CD4-positive, alpha-beta memory T cell (primary cell): ENCODE measurements at regions not wholly inside any gene's neighbourhood (a gene's known extent, or its start where the extent isn't known, plus 50 kb on each side); places are given as distances from the start of the nearest gene placed in this dataset.

Source experiments
- CTCF ChIA-PET: fragments of 350-600 bp; sonication (Branson Sonifier 250); formaldehyde crosslinking; loops from one replicate; lab custom pipeline; 2021; ENCODE audit warnings: inconsistent platforms; ENCODE audit not compliant: partially characterized antibody; lab: Charles Lee
- POLR2A ChIA-PET: fragments of 350-600 bp; sonication (Branson Sonifier 250); formaldehyde crosslinking; loops from one replicate; lab custom pipeline; 2021; ENCODE audit not compliant: partially characterized antibody; lab: Charles Lee
- DNase-seq, 5 donors: peaks; one replicate each; pipeline versions ENCODE4 v3.0.0 to v3.0.0-alpha.2; 2020 to 2022; ENCODE audit warnings: mixed read lengths in 1 of 5
- H3K27ac ChIP-seq: one replicate; pipeline ENCODE4 v1.7.0; 2013; ENCODE audit warnings: low read depth, low read length
- H3K27me3 ChIP-seq: 2 replicates; pipeline ENCODE4 v1.7.0; 2013; ENCODE audit warnings: mild to moderate bottlenecking, low read length, moderate library complexity; ENCODE audit not compliant: insufficient read depth
- H3K36me3 ChIP-seq: 2 replicates; pipeline ENCODE4 v1.7.0; 2013; ENCODE audit warnings: mild to moderate bottlenecking, low read length, moderate library complexity; ENCODE audit not compliant: insufficient read depth
- H3K4me1 ChIP-seq: 2 replicates; pipeline ENCODE4 v1.7.0; 2013; ENCODE audit warnings: mild to moderate bottlenecking, low read length, moderate library complexity; ENCODE audit not compliant: insufficient read depth
- H3K4me3 ChIP-seq, 2 donors: one replicate each; pipeline ENCODE4 v1.7.0; 2013; ENCODE audit warnings: low read length in 2 of 2, mild to moderate bottlenecking in 1 of 2
- H3K9me3 ChIP-seq, 2 donors: one replicate each; pipeline ENCODE4 v1.7.0; 2013; ENCODE audit warnings: low read length in 2 of 2, control low read depth in 1 of 2; ENCODE audit not compliant: control insufficient read depth in 1 of 2
- H3K27ac Mint-ChIP-seq, 7 donors: one replicate each; pipeline ENCODE4 v1.8.0; 2020 to 2021; ENCODE audit warnings: mixed read lengths in 7 of 7, mild to moderate bottlenecking in 6 of 7, inconsistent platforms in 3 of 7, moderate library complexity in 3 of 7
- H3K27me3 Mint-ChIP-seq, 2 donors: one replicate each; pipeline ENCODE4 v1.8.0; 2020 to 2021; ENCODE audit warnings: mixed read lengths in 2 of 2
- H3K36me3 Mint-ChIP-seq, 2 donors: one replicate each; pipeline ENCODE4 v1.8.0; 2020 to 2021; ENCODE audit warnings: mixed read lengths in 2 of 2, inconsistent platforms in 1 of 2, mild to moderate bottlenecking in 1 of 2
- H3K4me1 Mint-ChIP-seq, 4 donors: one replicate each; pipeline ENCODE4 v1.8.0; 2020 to 2021; ENCODE audit warnings: mixed read lengths in 4 of 4, mild to moderate bottlenecking in 1 of 4
- H3K4me3 Mint-ChIP-seq, 8 donors: one replicate each; pipeline ENCODE4 v1.8.0; 2020 to 2021; ENCODE audit warnings: mixed read lengths in 8 of 8, mild to moderate bottlenecking in 7 of 8, moderate library complexity in 6 of 8, inconsistent platforms in 3 of 8
- H3K9me3 Mint-ChIP-seq, 8 donors: one replicate each; pipeline ENCODE4 v1.8.0; 2020 to 2021; ENCODE audit warnings: mixed read lengths in 8 of 8, mild to moderate bottlenecking in 5 of 8, inconsistent platforms in 3 of 8, moderate library complexity in 1 of 8
- intact Hi-C: fragments of 100-400 bp; cut with micrococcal nuclease; formaldehyde crosslinking; loops from one replicate; pipeline ENCODE4 v1.15.1; 2023

DNA sequence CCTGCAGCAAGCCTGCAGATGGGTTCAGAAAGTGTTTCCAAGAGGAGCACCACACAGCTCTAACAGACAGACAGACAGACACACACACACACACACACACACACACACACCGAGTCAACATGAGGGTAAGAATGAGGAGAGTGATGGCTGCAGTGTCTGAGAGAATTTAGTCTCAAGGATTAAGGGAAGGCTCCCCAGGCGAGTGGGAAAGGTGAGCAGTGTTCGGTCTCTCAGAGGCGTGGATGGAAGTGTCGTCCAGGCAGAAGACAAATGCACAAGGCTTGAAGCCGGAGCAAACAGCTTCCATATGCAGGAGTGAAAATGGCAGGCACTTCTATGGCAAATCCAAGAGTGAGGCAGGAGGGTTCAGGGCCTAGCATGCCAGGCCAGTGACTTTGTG, 770.1 kb downstream of the KCNJ18 start:
- H3K36me3 Mint-ChIP-seq = peaks cover 0 to 4% of the 10 kb centered on the region in 2 donors
- peaks cover 7 to 48% (median 18%) of the 10 kb centered on the region in 8 donors for H3K9me3 Mint-ChIP-seq
- H3K27ac ChIP-seq = no peak overlapping the region
- CTCF ChIA-PET = no interaction called here
- no peak overlapping the region for H3K27ac Mint-ChIP-seq
- H3K27me3 Mint-ChIP-seq = no peaks in the 10 kb centered on the region
- POLR2A ChIA-PET = no interaction called here
- H3K4me3 Mint-ChIP-seq = no peak overlapping the region
- H3K27me3 ChIP-seq = no peaks in the 10 kb centered on the region
- no peak for DNase-seq
- no peaks in the 10 kb centered on the region for H3K4me1 Mint-ChIP-seq
- H3K4me3 ChIP-seq = no peak overlapping the region
- H3K9me3 ChIP-seq = no peaks in the 10 kb centered on the region
- intact Hi-C loops = no loop called here
- no peaks in the 10 kb centered on the region for H3K4me1 ChIP-seq
- H3K36me3 ChIP-seq = no peaks in the 10 kb centered on the region

DNA sequence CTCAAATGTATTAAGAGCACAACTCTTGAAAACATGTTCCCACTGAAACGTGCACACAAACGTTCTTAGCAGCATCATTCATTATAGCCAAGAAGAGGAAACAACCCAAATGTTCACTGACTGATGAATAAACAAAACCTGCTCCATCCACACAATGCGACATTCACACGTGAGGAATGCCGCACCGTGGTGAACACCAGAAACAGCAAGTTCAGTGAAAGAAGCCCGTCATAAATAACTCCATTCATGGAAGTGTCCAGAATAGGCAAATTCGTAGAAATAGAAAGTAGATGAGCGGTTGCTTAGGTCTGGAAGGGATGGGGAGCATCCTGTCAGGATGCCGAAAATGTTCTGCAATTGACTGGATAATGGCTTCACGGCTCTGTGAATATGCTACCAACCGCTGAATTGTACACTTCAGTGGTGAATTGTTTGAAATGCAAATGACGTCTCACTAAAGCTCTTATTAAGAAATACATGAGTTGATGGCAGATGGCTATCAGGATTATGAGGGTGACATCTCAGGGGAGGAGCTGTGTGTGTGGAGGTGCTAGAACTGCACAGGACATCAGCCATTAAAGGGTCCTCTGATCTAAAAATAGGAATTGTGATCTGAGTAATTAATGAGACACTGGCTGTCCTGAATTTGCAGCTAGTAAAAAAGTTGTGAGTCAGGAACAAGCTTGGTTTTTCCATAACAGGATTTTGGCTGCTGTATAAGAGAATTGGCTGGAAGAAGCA, 771.0 kb downstream of the KCNJ18 start:
- H3K9me3 Mint-ChIP-seq = peaks cover 7 to 49% (median 19%) of the 10 kb centered on the region in 8 donors
- no peak overlapping the region for H3K4me3 ChIP-seq
- no peaks in the 10 kb centered on the region for H3K36me3 ChIP-seq
- no peaks in the 10 kb centered on the region for H3K9me3 ChIP-seq
- no peaks in the 10 kb centered on the region for H3K4me1 ChIP-seq
- H3K4me1 Mint-ChIP-seq = no peaks in the 10 kb centered on the region
- CTCF ChIA-PET = no interaction called here
- POLR2A ChIA-PET = no interaction called here
- DNase-seq = no peak
- no peaks in the 10 kb centered on the region for H3K27me3 Mint-ChIP-seq
- no peak overlapping the region for H3K27ac Mint-ChIP-seq
- intact Hi-C loops = no loop called here
- peaks cover 0 to 4% of the 10 kb centered on the region in 2 donors for H3K36me3 Mint-ChIP-seq
- H3K4me3 Mint-ChIP-seq = no peak overlapping the region
- H3K27me3 ChIP-seq = no peaks in the 10 kb centered on the region
- no peak overlapping the region for H3K27ac ChIP-seq

DNA sequence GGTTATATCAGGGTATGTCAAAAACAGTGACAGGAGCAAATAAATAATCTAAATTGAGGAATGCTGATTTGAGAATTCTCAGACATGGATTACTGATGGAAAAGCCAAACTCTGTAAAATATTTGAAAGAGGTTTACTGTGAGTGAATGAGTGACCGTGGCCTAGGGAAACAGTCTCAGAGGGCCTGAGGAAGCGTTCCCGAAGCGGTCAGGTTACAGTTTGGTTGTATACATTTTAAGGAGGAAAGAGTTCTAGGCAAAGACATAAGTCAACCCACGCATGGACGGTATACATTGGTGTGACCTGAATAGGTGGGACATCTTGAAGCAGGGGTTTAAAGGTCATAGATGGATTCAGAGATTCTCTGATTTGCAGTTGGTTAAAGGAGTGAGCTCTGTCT, 771.7 kb downstream of the KCNJ18 start:
- Histone ChIP-seq H3K36me3 (no peaks in the 10 kb centered on the region), H3K27ac (no peak overlapping the region), H3K4me1 (no peaks in the 10 kb centered on the region), H3K4me3 (no peak overlapping the region), H3K9me3 (no peaks in the 10 kb centered on the region), H3K27me3 (no peaks in the 10 kb centered on the region)
- CTCF ChIA-PET = no interaction called here
- intact Hi-C loops = no loop called here
- Mint-ChIP-seq H3K9me3 (peaks cover 8 to 51% (median 18%) of the 10 kb centered on the region in 8 donors), H3K27ac (peak overlapping the region in 1 of 7 donors; percentile 33), H3K27me3 (no peaks in the 10 kb centered on the region), H3K4me1 (no peaks in the 10 kb centered on the region), H3K36me3 (peaks cover 0 to 4% of the 10 kb centered on the region in 2 donors), H3K4me3 (no peak overlapping the region)
- POLR2A ChIA-PET = no interaction called here
- DNase-seq = no peak

DNA sequence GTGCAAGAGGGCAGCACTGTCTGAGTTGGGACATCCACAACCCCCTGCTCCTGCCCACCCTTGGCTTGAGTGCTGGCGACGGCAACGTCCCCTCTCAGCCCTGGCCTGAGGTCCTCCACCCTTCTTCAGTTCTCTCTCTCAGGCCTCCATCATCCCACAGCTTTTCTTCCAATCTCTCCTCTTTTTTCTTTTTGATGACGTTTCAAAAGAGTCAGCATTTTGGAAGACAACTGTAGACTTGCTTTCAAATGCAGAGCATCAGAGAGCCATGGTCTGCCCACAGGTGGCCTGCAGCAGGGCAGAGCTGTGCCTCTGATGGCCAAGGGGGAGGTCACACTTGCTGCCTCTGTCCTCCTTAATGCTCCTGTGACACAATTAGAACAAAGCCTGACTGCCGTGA, 775.4 kb downstream of the KCNJ18 start:
- no peaks in the 10 kb centered on the region for H3K4me1 Mint-ChIP-seq
- POLR2A ChIA-PET = no interaction called here
- Histone ChIP-seq H3K27me3 (no peaks in the 10 kb centered on the region), H3K9me3 (no peaks in the 10 kb centered on the region), H3K4me1 (no peaks in the 10 kb centered on the region), H3K27ac (no peak overlapping the region), H3K4me3 (no peak overlapping the region), H3K36me3 (no peaks in the 10 kb centered on the region)
- H3K36me3 Mint-ChIP-seq = no peaks in the 10 kb centered on the region
- H3K27ac Mint-ChIP-seq = no peak overlapping the region
- no peak overlapping the region for H3K4me3 Mint-ChIP-seq
- CTCF ChIA-PET = no interaction called here
- no peak for DNase-seq
- peaks cover 10 to 47% (median 16%) of the 10 kb centered on the region in 8 donors for H3K9me3 Mint-ChIP-seq
- H3K27me3 Mint-ChIP-seq = no peaks in the 10 kb centered on the region
- intact Hi-C loops = no loop called here

DNA sequence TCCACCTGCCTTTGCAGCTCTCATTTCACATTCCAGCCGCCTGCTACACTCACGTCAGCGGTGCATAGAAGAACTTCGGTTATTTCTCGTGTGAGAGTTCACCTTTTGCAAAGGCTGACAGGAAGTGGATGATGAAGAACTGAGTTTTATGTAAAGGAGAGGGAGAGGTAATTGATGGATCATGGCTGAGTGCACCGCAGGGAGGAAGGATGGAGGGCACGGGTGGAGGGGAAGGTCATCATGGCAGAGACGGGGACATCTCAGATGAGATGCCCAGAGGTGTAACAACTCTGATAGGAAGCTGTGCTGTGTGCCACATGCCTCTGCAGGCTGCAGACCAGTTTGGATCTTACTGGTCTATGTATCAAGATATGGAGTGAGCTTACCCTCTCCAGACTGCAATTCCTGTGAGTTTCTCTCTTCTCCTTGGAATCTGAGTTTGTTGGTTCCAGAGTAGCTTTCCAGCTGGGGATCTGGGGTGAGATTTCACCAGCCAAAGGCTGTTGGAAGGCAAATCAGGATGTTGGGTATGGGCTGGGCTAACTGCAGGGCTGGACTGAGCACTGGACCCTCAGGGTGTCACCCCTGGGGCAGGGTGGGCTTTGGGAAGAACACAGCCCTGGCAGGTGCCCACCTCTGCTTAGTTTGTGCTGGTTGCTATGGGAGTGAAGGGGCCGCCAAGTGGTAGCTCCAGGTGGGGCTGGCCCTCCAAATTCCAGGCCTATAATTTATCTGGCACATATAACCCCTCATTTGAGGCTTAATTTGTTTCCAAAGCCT, 777.0 kb downstream of the KCNJ18 start:
- Mint-ChIP-seq H3K27me3 (no peaks in the 10 kb centered on the region), H3K4me3 (no peak overlapping the region), H3K9me3 (peaks cover 5 to 36% (median 15%) of the 10 kb centered on the region in 8 donors), H3K4me1 (no peaks in the 10 kb centered on the region), H3K36me3 (no peaks in the 10 kb centered on the region), H3K27ac (no peak overlapping the region)
- H3K9me3 ChIP-seq = no peaks in the 10 kb centered on the region
- DNase-seq = no peak
- intact Hi-C loops = no loop called here
- no peak overlapping the region for H3K27ac ChIP-seq
- H3K36me3 ChIP-seq = no peaks in the 10 kb centered on the region
- ChIA-PET POLR2A (no interaction called here), CTCF (no interaction called here)
- H3K4me3 ChIP-seq = no peak overlapping the region
- no peaks in the 10 kb centered on the region for H3K27me3 ChIP-seq
- no peaks in the 10 kb centered on the region for H3K4me1 ChIP-seq

DNA sequence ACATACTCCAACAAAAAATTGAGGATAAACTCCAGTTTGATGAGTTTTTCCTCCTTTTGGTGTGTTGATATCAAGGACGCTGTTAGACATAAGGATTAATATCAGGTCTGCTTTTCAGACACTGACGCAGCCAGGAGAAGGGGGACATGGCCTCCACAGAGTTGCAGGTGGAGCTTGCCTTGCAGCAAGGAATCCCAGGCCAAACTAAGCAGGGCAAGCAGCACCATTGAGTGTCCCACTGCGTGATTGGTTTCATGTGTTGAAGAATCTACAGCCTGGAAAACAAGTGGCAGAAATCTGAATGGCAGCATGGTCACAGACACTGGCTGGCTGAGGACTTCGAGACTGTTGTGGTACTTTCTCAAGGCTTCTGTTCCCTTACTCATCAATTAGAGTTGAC, 777.6 kb downstream of the KCNJ18 start:
- H3K9me3 ChIP-seq = no peaks in the 10 kb centered on the region
- H3K27ac ChIP-seq = no peak overlapping the region
- H3K36me3 Mint-ChIP-seq = no peaks in the 10 kb centered on the region
- no peaks in the 10 kb centered on the region for H3K36me3 ChIP-seq
- CTCF ChIA-PET = no interaction called here
- H3K27ac Mint-ChIP-seq = no peak overlapping the region
- no peak for DNase-seq
- POLR2A ChIA-PET = no interaction called here
- intact Hi-C loops = no loop called here
- no peak overlapping the region for H3K4me3 ChIP-seq
- no peak overlapping the region for H3K4me3 Mint-ChIP-seq
- no peaks in the 10 kb centered on the region for H3K4me1 ChIP-seq
- H3K27me3 Mint-ChIP-seq = no peaks in the 10 kb centered on the region
- peaks cover 3 to 32% (median 13%) of the 10 kb centered on the region in 8 donors for H3K9me3 Mint-ChIP-seq
- H3K4me1 Mint-ChIP-seq = no peaks in the 10 kb centered on the region
- no peaks in the 10 kb centered on the region for H3K27me3 ChIP-seq

DNA sequence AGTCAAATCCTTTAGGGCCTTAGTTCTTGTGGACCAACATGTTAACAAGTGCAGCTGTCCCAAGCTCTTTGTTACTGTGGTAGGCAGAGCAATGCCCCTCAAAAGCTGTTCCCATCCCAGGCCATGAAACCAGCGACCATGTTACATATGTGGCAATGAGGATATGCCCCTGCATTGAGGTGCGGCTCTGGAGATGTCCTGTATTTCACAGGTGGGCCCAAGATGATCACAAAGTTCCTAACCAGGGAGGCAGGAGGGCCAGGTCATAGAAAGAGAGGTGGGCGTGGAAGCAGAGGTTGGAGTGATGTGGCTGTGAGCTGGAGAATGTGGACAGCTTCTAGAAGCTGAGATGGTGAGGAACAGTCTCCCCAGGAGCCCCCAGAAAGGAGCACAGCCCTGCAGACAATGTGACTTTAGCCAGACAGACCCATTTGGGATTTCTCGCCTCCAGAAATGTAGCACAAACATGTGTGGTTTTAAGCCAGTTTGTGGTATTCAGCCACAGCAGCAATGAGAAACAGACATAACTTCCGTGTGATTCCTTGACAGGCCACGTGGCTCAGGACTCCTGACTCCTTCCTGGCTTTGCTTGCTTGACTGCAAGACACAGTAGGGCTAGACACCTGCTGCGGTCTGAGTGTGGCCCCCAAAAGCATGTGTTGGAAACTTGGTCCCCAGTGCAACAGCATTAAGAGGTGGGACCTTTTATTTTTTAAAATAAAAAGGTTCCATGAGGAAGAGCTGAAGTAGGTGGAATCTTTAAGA, 778.3 kb downstream of the KCNJ18 start:
- no peak overlapping the region for H3K27ac ChIP-seq
- H3K4me3 ChIP-seq = no peak overlapping the region
- POLR2A ChIA-PET = no interaction called here
- Mint-ChIP-seq H3K4me3 (no peak overlapping the region), H3K27ac (no peak overlapping the region), H3K27me3 (no peaks in the 10 kb centered on the region), H3K4me1 (no peaks in the 10 kb centered on the region), H3K9me3 (peaks cover 3 to 27% (median 12%) of the 10 kb centered on the region in 8 donors), H3K36me3 (no peaks in the 10 kb centered on the region)
- H3K4me1 ChIP-seq = no peaks in the 10 kb centered on the region
- no peak for DNase-seq
- no peaks in the 10 kb centered on the region for H3K36me3 ChIP-seq
- H3K9me3 ChIP-seq = no peaks in the 10 kb centered on the region
- intact Hi-C loops = no loop called here
- H3K27me3 ChIP-seq = no peaks in the 10 kb centered on the region
- CTCF ChIA-PET = no interaction called here
